Osteoblast (primary cell): ENCODE measurements at regions not wholly inside any gene's neighbourhood (a gene's known extent, or its start where the extent isn't known, plus 50 kb on each side); places are given as distances from the start of the nearest gene placed in this dataset.

Experiments used
- DNase-seq: peaks from one replicate; pipeline ENCODE4 v3.0.0; 2011; ENCODE audit warnings: low spot score, mixed read lengths; ENCODE audit not compliant: insufficient read length; ENCODE audit errors: missing footprints
- H2AFZ ChIP-seq: 2 replicates; pipeline ENCODE4 v1.6.0; 2011; ENCODE audit warnings: mild to moderate bottlenecking, low read length
- H3K27ac ChIP-seq: 2 replicates; pipeline ENCODE4 v1.5.1; 2011; ENCODE audit warnings: mild to moderate bottlenecking, low read depth, low read length, moderate library complexity
- H3K27me3 ChIP-seq: 2 replicates; pipeline ENCODE4 v1.6.0; 2012; ENCODE audit warnings: mild to moderate bottlenecking, control low read depth, inconsistent platforms, low read length, moderate library complexity; ENCODE audit not compliant: insufficient read depth
- H3K36me3 ChIP-seq: 2 replicates; pipeline ENCODE4 v1.5.1; 2011; ENCODE audit warnings: mild to moderate bottlenecking, low read length, control low read depth, moderate library complexity; ENCODE audit not compliant: insufficient read depth
- H3K4me1 ChIP-seq: 2 replicates; pipeline ENCODE4 v1.5.1; 2011; ENCODE audit warnings: mild to moderate bottlenecking, low read length, control low read depth, moderate library complexity; ENCODE audit not compliant: insufficient read depth
- H3K4me2 ChIP-seq: 2 replicates; pipeline ENCODE4 v1.6.0; 2011; ENCODE audit warnings: mild to moderate bottlenecking, low read length; ENCODE audit not compliant: insufficient read depth
- H3K4me3 ChIP-seq: fragments of 200-600 bp; sonication (generic); 3 replicates; pipeline ENCODE4 v1.5.1; 2012; ENCODE audit warnings: mild to moderate bottlenecking, low read length, inconsistent platforms; ENCODE audit not compliant: insufficient read depth
- H3K79me2 ChIP-seq: 2 replicates; pipeline ENCODE4 v1.6.0; 2012; ENCODE audit warnings: mild to moderate bottlenecking, low read length, control low read depth, inconsistent platforms; ENCODE audit not compliant: insufficient read depth
- H3K9me3 ChIP-seq: 2 replicates; pipeline ENCODE4 v1.5.1; 2011; ENCODE audit warnings: low read depth, low read length, control low read depth
- H4K20me1 ChIP-seq: 2 replicates; pipeline ENCODE4 v1.6.0; 2012; ENCODE audit warnings: mild to moderate bottlenecking, low read length, control low read depth; ENCODE audit not compliant: insufficient read depth
- TF ChIP-seq, protein P1 (sequence below): IDR thresholded peaks from 2 replicates; pipeline ENCODE4 v1.5.1; 2011; ENCODE audit warnings: mild to moderate bottlenecking, low read depth, low read length, moderate library complexity; ENCODE audit errors: extremely low read depth

DNA sequence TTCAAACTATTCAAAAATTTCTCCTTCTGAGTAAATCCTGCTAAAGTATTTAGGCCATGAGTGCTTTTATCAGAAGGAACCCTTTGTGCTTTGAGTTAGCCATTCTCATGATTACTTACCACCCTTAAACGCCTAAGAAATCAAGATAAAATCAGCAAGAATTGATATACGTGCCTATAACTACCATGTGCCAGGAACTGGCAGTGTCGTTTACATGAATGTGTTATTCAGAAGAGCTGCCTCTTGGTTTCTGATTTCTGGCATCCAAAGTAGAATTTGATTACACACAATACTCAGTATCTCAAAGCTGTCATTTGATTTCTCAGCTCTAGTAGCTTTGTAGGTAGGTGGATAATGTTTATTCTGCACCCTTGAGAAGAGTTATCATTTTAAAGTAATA lies 351.3 kb upstream of the CCDC54 start:
- Histone ChIP-seq H3K4me2 (no peak overlapping the region), H3K36me3 (no peaks in the 10 kb centered on the region), H3K4me3 (no peak overlapping the region), H4K20me1 (no peaks in the 10 kb centered on the region), H3K79me2 (no peaks in the 10 kb centered on the region), H3K4me1 (no peaks in the 10 kb centered on the region), H3K9me3 (no peaks in the 10 kb centered on the region), H3K27ac (no peak overlapping the region), H3K27me3 (no peaks in the 10 kb centered on the region), H2AFZ (no peak overlapping the region)
- DNase-seq, result no peak
- TF ChIP-seq, protein P1, sequence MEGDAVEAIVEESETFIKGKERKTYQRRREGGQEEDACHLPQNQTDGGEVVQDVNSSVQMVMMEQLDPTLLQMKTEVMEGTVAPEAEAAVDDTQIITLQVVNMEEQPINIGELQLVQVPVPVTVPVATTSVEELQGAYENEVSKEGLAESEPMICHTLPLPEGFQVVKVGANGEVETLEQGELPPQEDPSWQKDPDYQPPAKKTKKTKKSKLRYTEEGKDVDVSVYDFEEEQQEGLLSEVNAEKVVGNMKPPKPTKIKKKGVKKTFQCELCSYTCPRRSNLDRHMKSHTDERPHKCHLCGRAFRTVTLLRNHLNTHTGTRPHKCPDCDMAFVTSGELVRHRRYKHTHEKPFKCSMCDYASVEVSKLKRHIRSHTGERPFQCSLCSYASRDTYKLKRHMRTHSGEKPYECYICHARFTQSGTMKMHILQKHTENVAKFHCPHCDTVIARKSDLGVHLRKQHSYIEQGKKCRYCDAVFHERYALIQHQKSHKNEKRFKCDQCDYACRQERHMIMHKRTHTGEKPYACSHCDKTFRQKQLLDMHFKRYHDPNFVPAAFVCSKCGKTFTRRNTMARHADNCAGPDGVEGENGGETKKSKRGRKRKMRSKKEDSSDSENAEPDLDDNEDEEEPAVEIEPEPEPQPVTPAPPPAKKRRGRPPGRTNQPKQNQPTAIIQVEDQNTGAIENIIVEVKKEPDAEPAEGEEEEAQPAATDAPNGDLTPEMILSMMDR, result no peak

DNA sequence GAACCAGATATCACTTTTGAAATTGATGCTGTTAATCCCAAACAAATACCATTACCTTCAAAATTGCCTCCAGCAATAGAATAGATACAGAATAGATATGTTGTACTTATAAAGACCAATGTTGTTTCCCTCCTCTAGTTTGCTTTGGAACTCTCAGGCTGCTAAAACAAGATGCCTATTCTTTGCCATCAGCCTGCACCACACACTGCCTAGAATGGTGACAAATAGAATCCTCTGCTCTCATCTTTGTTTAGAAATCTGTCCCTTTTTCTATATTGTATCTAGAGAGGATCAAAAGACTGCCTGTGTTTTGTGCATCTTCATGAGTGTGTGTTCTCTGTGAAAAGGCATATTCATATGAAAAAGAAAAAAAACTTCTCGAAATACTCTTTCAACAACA lies 349.2 kb upstream of the CCDC54 start:
- Histone ChIP-seq H3K4me3 (no peak overlapping the region), H3K36me3 (no peaks in the 10 kb centered on the region), H4K20me1 (no peaks in the 10 kb centered on the region), H3K27me3 (no peaks in the 10 kb centered on the region), H3K27ac (no peak overlapping the region), H3K79me2 (no peaks in the 10 kb centered on the region), H3K4me1 (no peaks in the 10 kb centered on the region), H3K4me2 (no peak overlapping the region), H3K9me3 (no peaks in the 10 kb centered on the region), H2AFZ (no peak overlapping the region)
- DNase-seq, result no peak
- TF ChIP-seq, protein P1, result no peak

DNA sequence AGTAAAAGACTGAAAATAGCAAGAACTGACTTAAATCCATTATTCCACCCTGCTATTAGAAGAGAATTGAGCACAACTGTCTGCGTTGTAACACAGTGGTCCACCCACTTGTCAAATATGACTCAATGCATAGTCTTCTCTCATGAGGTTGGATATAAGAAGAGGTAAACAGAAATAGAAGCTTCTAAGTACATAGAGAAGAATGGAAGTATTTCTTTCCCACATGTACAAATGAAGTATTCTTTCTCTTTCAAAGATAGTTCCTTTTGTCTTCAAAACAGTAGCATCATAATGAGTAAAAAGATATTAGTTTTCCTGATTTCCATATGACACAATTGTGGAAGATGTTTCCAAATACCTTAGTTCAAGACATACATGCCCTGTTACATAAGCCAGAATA lies 348.6 kb upstream of the CCDC54 start:
- no peak for DNase-seq

DNA sequence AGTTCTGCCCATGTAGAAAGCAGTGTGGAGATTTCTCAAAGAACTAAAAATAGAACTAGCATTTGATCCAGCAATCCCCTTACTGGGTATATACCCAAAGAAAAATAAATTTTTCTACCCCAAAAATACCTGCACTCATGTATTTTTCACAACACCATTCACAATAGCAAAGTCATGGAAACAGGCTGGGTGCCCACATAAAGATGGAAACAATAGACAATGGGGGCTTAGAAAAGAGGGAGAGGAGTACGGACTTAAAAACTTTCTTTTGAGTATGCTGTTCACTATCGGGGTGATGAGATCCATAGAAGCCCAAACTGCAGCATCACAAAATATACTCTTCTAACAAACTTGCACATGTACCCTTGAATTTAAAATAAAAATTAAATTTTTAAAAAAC lies 345.1 kb upstream of the CCDC54 start:
- Histone ChIP-seq H3K27ac (no peak overlapping the region), H3K4me3 (no peak overlapping the region), H4K20me1 (no peaks in the 10 kb centered on the region), H2AFZ (no peak overlapping the region), H3K27me3 (no peaks in the 10 kb centered on the region), H3K79me2 (no peaks in the 10 kb centered on the region), H3K36me3 (no peaks in the 10 kb centered on the region), H3K4me2 (no peak overlapping the region), H3K9me3 (no peaks in the 10 kb centered on the region), H3K4me1 (no peaks in the 10 kb centered on the region)
- TF ChIP-seq, protein P1, result no peak
- DNase-seq, result no peak

More for the DNA sequence above, 348.6 kb upstream of the CCDC54 start:
- Histone ChIP-seq H2AFZ (no peak overlapping the region), H3K36me3 (no peaks in the 10 kb centered on the region), H3K4me2 (no peak overlapping the region), H3K4me3 (no peak overlapping the region), H3K27me3 (no peaks in the 10 kb centered on the region), H3K4me1 (no peaks in the 10 kb centered on the region), H3K27ac (no peak overlapping the region), H3K79me2 (no peaks in the 10 kb centered on the region), H4K20me1 (no peaks in the 10 kb centered on the region), H3K9me3 (no peaks in the 10 kb centered on the region)
- TF ChIP-seq, protein P1, result no peak
